HPDE6-E6E7 (cell line): ENCODE measurements at regions not wholly inside any gene's neighbourhood (a gene's known extent, or its start where the extent isn't known, plus 50 kb on each side); places are given as distances from the start of the nearest gene placed in this dataset.
"Not testable (repeated sequence)": the region's sequence is repeated elsewhere in the genome, so short reads cannot be mapped to it uniquely, and the experiment has no call there.

Experiments
- DNase-seq: peaks from one replicate; pipeline ENCODE4 v3.0.0; 2011; ENCODE audit warnings: missing footprints; ENCODE audit errors: extremely low spot score

DNA sequence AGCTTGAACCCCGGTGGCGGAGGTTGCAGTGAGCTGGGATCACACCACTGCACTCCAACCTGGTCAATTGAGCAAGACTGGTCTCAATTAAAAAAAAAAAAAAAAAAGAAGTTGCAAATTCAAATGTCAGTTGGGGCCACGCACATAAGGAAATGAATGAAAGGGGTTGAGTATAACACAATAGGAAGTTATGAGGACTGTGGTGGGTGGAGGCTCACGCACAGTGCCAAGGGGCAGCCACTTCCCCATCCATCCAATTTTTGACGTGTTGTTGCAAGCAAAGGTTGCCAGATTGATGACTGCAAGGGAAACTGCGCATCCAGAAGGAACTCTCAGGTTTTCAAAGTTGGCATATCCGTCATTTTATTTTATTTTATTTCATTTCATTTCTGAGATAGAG lies 532.2 kb downstream of the NTRK3 start:
- DNase-seq = no peak

- no peak for DNase-seq
Observed at GRCh38 chr15:87722941-87723691, 533.4 kb downstream of the NTRK3 start.

GRCh38 chr15:87720235-87720634 lies 536.3 kb downstream of the NTRK3 start:
- DNase-seq = no peak

- DNase-seq = no peak
Observed at GRCh38 chr15:87716422-87716821, 540.1 kb downstream of the NTRK3 start.

GRCh38 chr15:87715252-87715651 lies 541.3 kb downstream of the NTRK3 start:
- DNase-seq = no peak

DNA sequence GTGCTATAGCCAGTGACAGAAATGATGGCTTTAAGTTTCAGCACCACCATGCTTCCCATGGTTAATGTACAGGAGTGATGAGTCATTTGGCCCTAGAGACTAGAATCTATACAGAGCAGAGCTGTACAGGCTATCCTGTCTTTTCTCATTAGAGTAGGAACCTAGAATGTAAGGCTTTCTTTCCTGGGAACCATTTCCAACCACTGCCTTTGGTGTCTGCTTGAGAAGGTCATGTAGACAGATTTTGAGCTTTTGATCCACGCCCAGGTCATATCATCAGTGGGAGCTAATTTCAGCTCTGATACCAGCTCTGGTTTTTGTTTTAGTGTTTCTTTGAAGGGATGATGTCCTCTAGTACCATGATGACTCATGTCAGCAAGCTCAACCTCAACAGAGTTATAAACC lies 543.1 kb downstream of the NTRK3 start:
- no peak for DNase-seq

- DNase-seq = no peak
Observed at GRCh38 chr15:87712211-87712610, 544.3 kb downstream of the NTRK3 start.

GRCh38 chr15:87711026-87711425 lies 545.5 kb downstream of the NTRK3 start:
- no peak for DNase-seq

DNA sequence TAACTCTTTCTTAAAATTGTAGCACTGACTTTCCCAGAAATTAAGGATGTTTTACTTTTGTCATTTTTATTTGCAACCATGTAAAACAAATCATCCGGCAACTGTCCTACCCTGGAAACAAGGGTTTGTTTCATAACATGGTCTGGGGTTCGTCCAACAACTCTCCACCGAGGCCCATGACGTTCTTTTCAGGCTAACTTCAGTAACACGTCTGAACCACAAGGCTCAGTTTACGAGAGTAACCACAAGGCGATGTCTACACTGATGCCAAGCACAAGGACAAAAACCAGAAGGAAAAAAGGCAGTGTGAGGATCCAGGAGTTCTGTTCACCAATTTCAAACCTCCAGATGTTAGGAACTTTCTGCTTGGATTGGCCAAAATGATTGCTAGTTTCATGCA lies 546.1 kb downstream of the NTRK3 start:
- no peak for DNase-seq

- no peak for DNase-seq
Observed at GRCh38 chr15:87707566-87708130, 548.9 kb downstream of the NTRK3 start.

- no peak for DNase-seq
Observed at GRCh38 chr15:87707071-87707470, 549.5 kb downstream of the NTRK3 start.

- DNase-seq = no peak
Observed at GRCh38 chr15:87706001-87706400, 550.5 kb downstream of the NTRK3 start.

- DNase-seq = no peak
Observed at GRCh38 chr15:87704276-87704675, 552.3 kb downstream of the NTRK3 start.

DNA sequence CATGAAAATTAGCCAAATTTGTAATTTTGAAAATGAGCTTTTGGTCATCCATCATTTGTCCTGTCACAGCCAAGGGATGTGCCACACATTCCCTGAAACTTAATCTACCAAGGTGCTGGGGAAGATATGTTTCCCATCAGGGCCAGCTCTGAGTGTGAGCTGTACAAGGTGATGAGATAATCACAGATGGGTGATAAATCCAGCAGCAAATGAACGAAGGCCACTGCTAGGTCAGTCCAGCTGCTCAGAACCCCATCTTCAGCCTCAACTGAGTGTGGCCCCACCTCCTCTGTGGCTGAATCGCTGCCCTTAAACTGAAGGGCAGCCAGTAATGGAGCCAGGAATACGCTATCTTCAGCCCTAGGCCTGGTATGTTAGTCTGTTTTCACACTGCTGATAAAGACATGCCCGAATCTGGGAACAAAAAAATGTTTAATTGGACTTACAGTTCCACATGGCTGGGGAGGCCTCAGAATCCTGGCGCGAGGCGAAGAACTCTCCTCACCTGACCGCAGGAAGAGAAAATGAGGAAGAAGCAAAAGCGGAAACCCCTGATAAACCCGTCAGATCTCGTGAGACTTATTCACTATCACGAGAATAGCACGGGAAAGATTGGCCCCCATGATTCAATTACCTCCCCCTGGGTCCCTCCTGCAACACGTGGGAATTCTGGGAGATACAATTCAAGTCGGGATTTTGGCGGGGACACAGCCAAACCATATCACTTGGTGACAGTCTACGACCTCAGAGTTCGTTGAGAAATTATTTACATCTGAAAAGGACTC lies 553.0 kb downstream of the NTRK3 start:
- DNase-seq = no peak

DNA sequence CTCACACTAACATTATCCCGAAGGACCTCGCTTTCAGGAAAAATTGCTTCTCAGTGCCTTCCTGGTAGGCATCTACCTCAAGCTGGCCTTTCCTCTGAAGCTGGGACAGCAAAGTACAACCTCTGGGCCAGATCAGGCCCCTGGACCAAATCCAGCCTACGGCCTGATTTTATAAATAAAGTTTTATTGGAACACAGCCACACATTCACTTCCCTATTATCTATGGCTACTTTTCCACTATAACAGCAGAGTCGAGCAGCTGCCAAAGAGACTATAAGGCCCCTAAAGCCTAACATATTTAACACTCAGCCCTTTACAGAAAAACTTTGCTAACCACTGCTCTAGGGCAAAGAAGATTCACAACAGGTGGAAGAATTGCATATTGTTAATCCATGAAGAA lies 554.3 kb downstream of the NTRK3 start:
- DNase-seq = no peak

DNA sequence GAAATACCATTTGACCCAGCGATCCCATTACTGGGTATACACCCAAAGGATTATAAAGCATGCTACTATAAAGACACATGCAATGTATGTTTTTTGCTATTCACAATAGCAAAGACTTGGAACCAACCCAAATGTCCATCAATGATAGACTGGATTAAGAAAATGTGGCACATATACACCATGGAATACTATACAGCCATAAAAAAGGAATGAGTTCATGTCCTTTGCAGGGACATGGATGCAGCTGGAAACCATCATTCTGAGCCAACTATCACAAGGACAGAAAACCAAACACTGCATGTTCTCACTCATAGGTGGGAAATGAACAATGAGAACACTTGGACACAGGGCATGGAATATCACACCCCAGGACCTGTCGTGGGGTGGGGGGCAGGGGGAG lies 558.1 kb downstream of the NTRK3 start:
- not testable (repeated sequence) for DNase-seq

DNA sequence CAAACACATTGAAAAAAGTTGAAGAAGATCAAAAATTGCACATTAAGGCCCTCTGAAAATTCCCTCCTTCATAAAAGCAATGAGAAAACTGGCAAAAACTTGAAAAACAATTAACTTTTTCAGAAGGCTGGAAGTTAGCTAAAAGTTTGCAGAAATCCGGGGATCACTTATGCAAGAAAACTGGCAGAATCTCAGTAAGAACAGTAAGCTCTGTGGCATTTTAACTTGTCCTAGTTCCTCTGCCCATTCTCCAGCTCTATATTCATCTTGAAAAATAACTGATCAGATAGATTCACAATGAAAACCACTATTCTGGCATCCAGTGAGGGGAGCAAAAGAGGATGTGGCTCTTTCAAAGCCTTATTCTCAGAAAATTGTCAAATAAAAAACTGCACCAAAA lies 566.8 kb downstream of the NTRK3 start:
- no peak for DNase-seq

GRCh38 chr15:87687523-87687870 lies 569.0 kb downstream of the NTRK3 start:
- DNase-seq = no peak

DNA sequence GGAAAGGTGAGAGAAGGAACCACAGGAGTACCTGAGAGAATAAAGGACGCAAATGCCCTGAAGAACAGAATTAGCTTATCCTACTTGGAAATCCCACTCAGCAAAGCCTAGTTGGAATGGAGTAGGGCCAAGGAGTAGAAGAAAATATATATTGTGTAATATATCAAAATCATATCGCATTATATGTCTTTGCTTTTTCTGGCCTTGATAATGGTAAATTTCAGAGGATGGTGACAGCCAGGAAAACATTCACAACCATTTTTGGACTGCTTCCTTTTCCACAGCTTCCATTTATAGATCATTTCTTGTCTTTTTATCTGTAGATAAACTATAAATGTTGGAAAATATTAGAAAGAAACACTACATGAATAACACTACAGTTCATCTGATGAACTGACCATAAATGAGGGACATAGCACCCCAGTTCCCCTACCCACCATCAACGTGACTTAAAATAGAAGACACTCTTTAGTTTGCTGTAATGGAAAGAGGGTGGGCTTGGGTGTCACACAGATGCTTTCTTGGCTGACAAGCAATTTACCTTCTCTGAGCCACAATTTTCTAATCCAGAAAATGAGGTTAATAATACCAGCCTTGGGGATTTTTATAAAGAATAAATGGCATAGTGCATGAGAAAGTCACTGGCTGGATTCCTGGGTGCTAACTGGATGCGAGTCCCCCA lies 569.6 kb downstream of the NTRK3 start:
- DNase-seq = no peak

DNA sequence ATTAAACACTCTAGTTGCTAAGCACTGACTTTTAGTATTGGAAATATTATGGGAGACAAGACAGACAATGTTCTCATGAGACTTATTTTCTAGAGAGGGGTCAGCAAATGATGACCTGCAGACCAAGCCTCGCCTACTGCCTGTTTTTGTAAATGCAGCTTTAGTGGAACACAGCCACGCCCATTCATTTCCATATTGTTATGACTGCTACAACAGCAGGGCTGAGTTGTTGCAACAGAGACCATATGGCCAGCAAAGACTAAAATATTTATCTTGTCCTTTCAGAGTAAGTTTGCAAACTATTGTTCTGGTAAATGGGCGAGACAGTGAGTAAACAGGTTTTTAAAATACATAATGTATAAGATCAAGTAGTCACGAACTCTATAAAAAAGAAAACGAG lies 570.2 kb downstream of the NTRK3 start:
- DNase-seq = no peak

GRCh38 chr15:87682527-87682926 lies 574.0 kb downstream of the NTRK3 start:
- DNase-seq = no peak

DNA sequence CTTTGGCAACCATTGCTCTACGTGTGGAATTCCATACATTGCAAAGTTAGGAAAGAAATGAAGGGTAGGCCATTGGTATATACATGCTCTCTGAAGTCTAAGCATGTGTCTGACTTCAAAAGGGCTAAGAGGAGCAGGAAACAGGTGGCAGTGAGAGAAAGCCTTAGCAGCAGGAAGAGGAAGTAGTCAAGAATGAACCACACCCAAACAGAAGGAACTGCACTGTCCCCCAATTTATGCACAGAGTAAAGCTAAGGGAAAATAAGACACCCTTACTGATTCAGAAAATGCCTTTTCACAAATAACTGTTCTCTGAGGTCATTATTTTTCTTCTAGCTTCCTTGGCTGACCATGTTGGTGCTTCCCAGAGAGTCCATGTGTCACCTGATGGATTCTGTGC lies 575.4 kb downstream of the NTRK3 start:
- no peak for DNase-seq

- DNase-seq = no peak
Observed at GRCh38 chr15:87680208-87680607, 576.3 kb downstream of the NTRK3 start.
